HepG2 (cell line): ENCODE measurements at regions not wholly inside any gene's neighbourhood (a gene's known extent, or its start where the extent isn't known, plus 50 kb on each side); places are given as distances from the start of the nearest gene placed in this dataset.

Experiments used
- ATAC-seq: fragments of 200-7000 bp; cut with Tn5 transposase; 3 replicates; pipeline ENCODE4 v1.9.1; 2020; ENCODE audit warnings: mild to moderate bottlenecking, moderate library complexity
- BruUV-seq: library from RNA; stranded (reverse); fragments of 400-500 nt; replicated peaks from 2 replicates; lab custom pipeline; 2021; lab: Mats Ljungman, UMichigan
- CTCF ChIA-PET: fragments of 300-600 bp; formaldehyde crosslinking; extraction: SDS; loops from one replicate; lab custom pipeline; 2021; ENCODE audit warnings: low total read pairs, inconsistent platforms, low intra/inter-chr PET ratio; lab: Yijun Ruan, JAX
- POLR2A ChIA-PET: fragments of 350-600 bp; sonication (Branson Sonifier 250); formaldehyde crosslinking; loops from one replicate; lab custom pipeline; 2020; ENCODE audit warnings: antibody characterized with exemption, inconsistent platforms; lab: Yijun Ruan, JAX
- DNase-seq: peaks from one replicate; pipeline ENCODE4 v3.0.0-alpha.2; 2015; ENCODE audit warnings: low spot score
- FAIRE-seq: peaks from 3 replicates; lab custom pipeline; 2011; peaks lifted over from hg19 to GRCh38; lab: Jason Lieb, UNC
- H2AFZ ChIP-seq: one replicate; pipeline ENCODE4 v1.6.1; 2011; ENCODE audit warnings: low read length, inconsistent platforms
- H3K27ac ChIP-seq: fragments of 300-600 bp; 3 replicates; pipeline ENCODE4 v1.8.0; 2011; ENCODE audit warnings: mixed run types, mild to moderate bottlenecking, mixed read lengths, low read length, inconsistent platforms; ENCODE audit not compliant: insufficient read depth; ENCODE audit errors: extremely low read length
- H3K27me3 ChIP-seq, 2 experiments: fragments of 200-600 bp in 1 of 2; 2 replicates in 1 of 2; 3 replicates in 1 of 2; pipeline versions ENCODE4 v1.6.0 to v1.8.0; 2011; ENCODE audit warnings: low read length in 2 of 2, mild to moderate bottlenecking in 2 of 2, moderate library complexity in 2 of 2, inconsistent platforms in 1 of 2; ENCODE audit not compliant: insufficient read depth in 2 of 2, control insufficient read depth in 1 of 2
- H3K36me3 ChIP-seq, 2 experiments: fragments of 200-600 bp in 1 of 2; replicated peaks in 1 of 2; 2 replicates in 1 of 2; 3 replicates in 1 of 2; pipeline versions ENCODE4 v1.5.1 to v1.8.0; 2011; ENCODE audit warnings: low read length in 2 of 2, inconsistent platforms in 1 of 2; ENCODE audit not compliant: insufficient read depth in 2 of 2, control insufficient read depth in 1 of 2
- H3K4me1 ChIP-seq: 2 replicates; pipeline ENCODE4 v1.5.1; 2012; ENCODE audit warnings: low read length, inconsistent platforms; ENCODE audit not compliant: insufficient read depth
- H3K4me2 ChIP-seq: 2 replicates; pipeline ENCODE4 v1.6.0; 2011; ENCODE audit warnings: low read depth, low read length, inconsistent platforms
- H3K4me3 ChIP-seq, 3 experiments: fragments of 200-600 bp in 1 of 3; sonication (generic), shearing (Covaris generic) in 1 of 3; replicated peaks in 1 of 3; 2 replicates each; pipeline ENCODE4 v1.5.1; 2011 to 2016; ENCODE audit warnings: low read length in 3 of 3, inconsistent platforms in 2 of 3, low read depth in 2 of 3, mild to moderate bottlenecking in 2 of 3, control low read depth in 1 of 3, mixed read lengths in 1 of 3; ENCODE audit not compliant: insufficient read depth in 1 of 3
- H3K79me2 ChIP-seq: one replicate; pipeline ENCODE4 v1.6.1; 2011; ENCODE audit warnings: low read length, inconsistent platforms; ENCODE audit not compliant: insufficient read depth
- H3K9ac ChIP-seq: 2 replicates; pipeline ENCODE4 v1.6.0; 2011; ENCODE audit warnings: mild to moderate bottlenecking, low read depth, low read length, inconsistent platforms; ENCODE audit not compliant: insufficient read depth
- H3K9me3 ChIP-seq: 2 replicates; pipeline ENCODE4 v1.5.1; 2012; ENCODE audit warnings: mild to moderate bottlenecking, low read length
- H4K20me1 ChIP-seq: 2 replicates; pipeline ENCODE4 v1.6.0; 2011; ENCODE audit warnings: inconsistent platforms, mild to moderate bottlenecking, low read length, moderate library complexity; ENCODE audit not compliant: insufficient read depth
- CREBL2 ChIP-seq: sonication (generic); formaldehyde crosslinking; IDR thresholded peaks from 2 replicates; pipeline ENCODE4 v1.8.1; 2023; ENCODE audit warnings: missing genetic modification reagents, mild to moderate bottlenecking, borderline replicate concordance
- DPF2 ChIP-seq: sonication (generic); formaldehyde crosslinking; IDR thresholded peaks from 2 replicates; pipeline ENCODE4 v1.4.0; 2020; ENCODE audit warnings: mild to moderate bottlenecking, low read depth, missing genetic modification reagents, borderline replicate concordance
- DZIP1 ChIP-seq: sonication (generic); formaldehyde crosslinking; IDR thresholded peaks from 2 replicates; pipeline ENCODE4 v1.5.0; 2020; ENCODE audit warnings: mild to moderate bottlenecking, missing genetic modification reagents
- FOSL1 ChIP-seq: sonication (generic); formaldehyde crosslinking; IDR thresholded peaks from 2 replicates; pipeline ENCODE4 v1.9.0; 2021; ENCODE audit warnings: missing genetic modification reagents, borderline replicate concordance
- NONO ChIP-seq, 2 experiments: fragments of 450-650 bp in 1 of 2; sonication (generic) in 1 of 2; formaldehyde crosslinking in 1 of 2; IDR thresholded peaks in 1 of 2; conservative IDR thresholded peaks in 1 of 2; 2 replicates each; pipeline versions ENCODE4 v1.6.1 to v1.8.0; 2017 to 2022; ENCODE audit warnings: mild to moderate bottlenecking in 1 of 2, missing genetic modification reagents in 1 of 2, moderate library complexity in 1 of 2
- ZNF432 ChIP-seq: sonication (generic); formaldehyde crosslinking; IDR thresholded peaks from 2 replicates; pipeline ENCODE4 v1.5.0; 2020; ENCODE audit warnings: missing genetic modification reagents, mild to moderate bottlenecking, borderline replicate concordance
- ZNF572 ChIP-seq: sonication (generic); formaldehyde crosslinking; IDR thresholded peaks from 2 replicates; pipeline ENCODE4 v1.5.1; 2020; ENCODE audit warnings: mild to moderate bottlenecking, missing genetic modification reagents
- ZNF652 ChIP-seq: IDR thresholded peaks from 2 replicates; pipeline ENCODE4 v1.6.1; 2016; ENCODE audit warnings: low read depth, borderline replicate concordance
- ZSCAN29 ChIP-seq: sonication (generic); formaldehyde crosslinking; conservative IDR thresholded peaks from 2 replicates; pipeline ENCODE4 v1.4.0; 2020; ENCODE audit warnings: mild to moderate bottlenecking, missing genetic modification reagents
- WGBS: methylation state at CpG from one replicate; pipeline ENCODE4 v1.1.6; 2017; ENCODE audit warnings: low lambda C conversion rate; 5-methylcytosine and 5-hydroxymethylcytosine counted together
- in situ Hi-C: cut with HindIII; loops from 2 replicates; pipeline ENCODE4 v1.10.0; 2017; ENCODE audit warnings: low pct_unique_long_range_greater_than_20kb; ENCODE audit not compliant: extremely low pct_ligation_motif_present
- intact Hi-C: fragments of 100-400 bp; cut with micrococcal nuclease; formaldehyde crosslinking; loops from one replicate; pipeline ENCODE4 v1.10.0; 2022; ENCODE audit not compliant: unreplicated experiment

DNA sequence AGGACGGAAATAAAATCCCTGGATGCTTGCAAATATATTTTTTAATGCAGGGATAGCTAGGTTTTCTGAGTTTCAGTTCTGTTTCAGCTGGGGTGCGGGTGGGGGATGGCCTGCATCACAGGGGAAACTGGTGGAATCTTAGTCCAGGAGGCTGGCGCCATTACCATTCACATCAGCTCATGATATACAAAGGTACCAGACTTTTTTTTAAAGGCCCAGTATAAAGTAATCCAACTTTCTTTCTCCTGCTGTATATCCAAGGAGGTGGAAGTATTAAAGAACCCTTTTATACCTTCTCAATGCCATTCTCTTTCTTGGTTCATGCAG is 343.8 kb downstream of the KCNRG start:
- Histone ChIP-seq H3K9ac (no peak overlapping the region), H3K4me3 (no peak overlapping the region), H3K4me1 (0 out of 2 replicates have a peak, but pooled peaks cover 6% of the 10 kb centered on the region), H3K4me2 (no peak overlapping the region), H3K79me2 (peaks cover 2% of the 10 kb centered on the region), H3K27ac (no peak overlapping the region), H3K27me3 (no peaks in the 10 kb centered on the region), H2AFZ (no peak overlapping the region), H3K36me3 (no peaks in the 10 kb centered on the region), H3K9me3 (no peaks in the 10 kb centered on the region), H4K20me1 (no peaks in the 10 kb centered on the region; the same call in 1 of the 2 replicates)
- intact Hi-C loops, result no loop called here
- no peak for ATAC-seq
- in situ Hi-C loops, result no loop called here
- FAIRE-seq, result no peak
- ChIA-PET CTCF (no interaction called here), POLR2A (no interaction called here)
- TF ChIP-seq NONO (IDR thresholded peaks at IDR 0.05) (no peak), NONO (CRISPR knock-in tag; conservative IDR thresholded peaks at IDR 0.05) (no peak), ZNF572 (CRISPR knock-in tag) (no peak), CREBL2 (no peak), ZSCAN29 (CRISPR knock-in tag) (no peak), ZNF432 (CRISPR knock-in tag) (no peak), FOSL1 (CRISPR knock-in tag) (no peak), DPF2 (no peak), DZIP1 (no peak), ZNF652 (no peak)
- BruUV-seq, result no TSS peak
- no peak for DNase-seq
- 100% methylated on average over 3 of the region's 3 CpGs for WGBS
